8988T (cell line): ENCODE measurements at regions not wholly inside any gene's neighbourhood (a gene's known extent, or its start where the extent isn't known, plus 50 kb on each side); places are given as distances from the start of the nearest gene placed in this dataset.
"Not testable (repeated sequence)": the region's sequence is repeated elsewhere in the genome, so short reads cannot be mapped to it uniquely, and the experiment has no call there.

Experiments
- DNase-seq: peaks from one replicate; pipeline ENCODE4 v3.0.0; 2011

DNA sequence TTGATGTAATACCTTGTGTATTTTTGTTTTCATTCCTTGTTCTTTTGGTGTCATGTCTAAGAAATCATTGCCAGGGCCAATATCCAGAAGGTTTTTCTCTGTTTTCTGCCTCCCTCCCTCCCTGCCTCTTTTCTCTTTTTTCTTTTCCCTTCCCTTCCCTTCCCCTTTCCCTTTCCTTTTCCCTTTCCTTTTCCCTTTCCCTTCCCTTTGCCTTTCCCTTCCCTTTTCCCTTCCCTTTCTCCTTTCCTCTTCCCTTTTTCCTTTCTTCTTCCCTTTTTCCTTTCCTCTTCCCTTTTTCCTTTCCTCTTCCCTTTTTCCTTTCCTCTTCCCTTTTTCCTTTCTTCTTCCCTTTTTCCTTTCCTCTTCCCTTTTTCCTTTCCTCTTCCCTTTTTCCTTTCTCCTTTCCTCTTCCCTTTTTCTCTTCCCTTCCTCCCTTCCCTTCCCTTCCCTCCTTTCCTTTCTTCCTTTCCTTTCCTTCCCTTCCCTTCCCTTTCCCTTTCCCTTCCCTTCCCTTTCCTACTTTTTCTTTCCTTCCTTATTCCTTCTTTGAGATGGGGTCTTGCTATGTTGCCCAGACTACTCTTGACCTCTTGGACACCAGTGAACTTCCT, 646.1 kb downstream of the RAPGEF2 start:
- no peak for DNase-seq

DNA sequence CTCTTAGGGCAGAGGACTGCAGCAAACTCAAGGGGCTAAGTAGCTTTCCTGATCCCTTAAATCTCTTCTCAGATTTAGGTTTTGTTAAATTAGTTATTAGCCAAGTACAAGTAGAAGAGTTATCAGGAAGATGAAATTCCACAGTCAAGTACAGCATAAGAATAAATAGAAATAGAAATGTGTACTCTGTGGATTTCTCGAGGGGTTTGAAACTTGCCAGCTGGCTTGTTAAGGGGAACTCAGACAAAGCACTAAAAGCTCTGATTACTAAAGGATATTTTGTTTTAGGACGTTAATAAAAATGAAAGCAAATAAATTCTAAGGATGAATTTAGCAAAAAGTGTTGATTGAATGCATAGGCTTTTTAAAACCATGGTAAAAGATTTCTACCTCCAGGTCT, 654.6 kb downstream of the RAPGEF2 start:
- DNase-seq = no peak

DNA sequence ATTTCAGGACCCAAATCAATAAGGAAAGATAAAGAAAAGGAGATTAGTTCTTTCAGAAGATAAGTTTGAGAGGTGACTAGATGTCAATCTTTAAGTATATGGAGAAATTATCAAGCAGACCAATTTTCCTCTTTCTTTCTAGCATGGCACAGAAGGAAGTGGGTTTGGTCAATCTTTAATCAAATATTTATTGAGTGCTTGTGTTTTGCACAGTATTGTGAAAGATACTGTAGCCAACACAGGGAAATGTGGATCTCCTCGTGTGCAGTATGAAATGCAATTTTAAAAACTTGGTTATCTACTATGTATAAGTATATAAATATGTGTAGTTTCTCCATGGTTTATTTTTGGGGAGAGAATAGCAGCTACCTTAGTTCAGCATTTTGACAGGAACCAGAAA, 655.2 kb downstream of the RAPGEF2 start:
- DNase-seq = no peak

DNA sequence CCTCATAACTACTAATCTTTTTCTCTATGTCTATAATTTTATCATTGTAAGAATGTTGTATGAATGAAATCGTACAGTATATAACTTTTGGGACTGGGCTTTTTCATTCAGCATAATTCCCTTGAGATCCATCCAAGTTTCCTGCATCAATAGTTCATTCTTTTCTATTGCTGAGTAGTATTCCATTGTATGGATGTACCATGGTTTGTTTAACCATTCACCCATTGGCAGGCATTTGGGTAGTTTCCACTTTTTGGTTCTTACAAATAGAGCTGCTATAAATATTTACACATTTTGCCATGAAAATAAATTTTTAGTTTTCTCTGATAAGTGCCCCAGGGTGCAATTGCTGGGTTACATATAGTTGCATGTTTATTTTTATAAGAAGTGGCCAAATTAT, 659.8 kb downstream of the RAPGEF2 start:
- DNase-seq = no peak

DNA sequence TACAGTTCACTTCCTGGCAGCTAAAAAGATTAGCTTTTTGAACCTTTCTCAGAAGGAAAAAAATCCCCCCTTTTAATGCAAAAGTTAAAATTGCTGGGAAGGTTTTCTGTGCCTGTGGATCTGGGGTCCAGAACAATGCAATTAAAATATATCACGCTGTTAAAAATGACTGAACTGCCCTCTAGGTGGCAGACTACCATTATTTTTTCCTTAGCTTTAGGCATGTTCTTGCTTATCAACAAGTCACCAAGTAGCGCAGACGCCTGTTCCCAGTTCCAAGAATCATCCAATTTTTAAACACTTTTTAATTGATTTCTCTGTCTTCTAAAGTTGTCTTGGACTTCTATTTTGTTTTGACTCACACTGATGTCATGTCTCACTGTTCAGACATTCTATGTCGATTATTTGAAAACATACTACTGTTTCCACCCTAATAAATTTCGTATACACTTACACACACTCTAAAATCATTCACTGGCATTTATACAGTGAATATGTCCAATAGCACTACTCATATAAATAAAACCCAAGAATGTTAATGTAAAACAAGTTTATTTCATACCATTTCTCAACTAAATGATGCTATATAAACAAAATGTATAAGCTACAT, 661.6 kb downstream of the RAPGEF2 start:
- DNase-seq = no peak

DNA sequence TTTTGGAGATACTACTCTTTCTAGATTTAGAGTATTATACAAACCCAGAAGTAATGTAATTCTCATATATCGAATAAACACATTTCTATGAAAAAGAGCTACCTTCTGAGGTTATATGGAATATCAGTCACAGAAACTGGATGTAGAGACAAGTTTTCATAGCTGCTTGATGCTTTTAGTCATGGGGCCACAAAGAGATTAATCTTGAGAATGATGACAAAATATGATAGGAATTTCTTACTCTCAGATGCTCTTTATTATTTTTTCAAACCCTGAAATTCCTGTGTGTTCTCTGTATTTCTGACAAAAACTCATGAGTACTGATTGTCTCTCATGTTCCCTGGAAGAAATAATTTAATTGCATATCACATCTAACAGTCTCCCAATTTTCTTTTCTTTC, 662.5 kb downstream of the RAPGEF2 start:
- no peak for DNase-seq

DNA sequence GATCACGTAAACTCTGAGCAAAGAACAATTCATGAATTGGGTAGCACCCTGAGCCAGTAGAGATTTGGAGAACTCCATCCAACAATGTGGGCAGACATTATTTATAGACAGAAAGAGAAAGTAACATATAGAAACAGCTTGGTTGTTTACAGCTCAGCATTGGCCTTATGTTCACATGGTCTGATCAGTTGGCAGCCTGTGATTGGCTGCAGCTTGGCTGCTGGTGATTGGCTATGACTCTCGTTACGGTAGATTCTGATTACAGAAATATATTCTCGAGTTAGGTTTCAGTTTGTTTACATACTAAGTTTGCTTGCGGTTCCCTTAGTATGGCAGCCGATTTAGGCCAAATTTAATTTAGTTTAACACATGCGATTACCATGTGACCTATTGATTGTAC, 663.4 kb downstream of the RAPGEF2 start:
- DNase-seq = no peak

DNA sequence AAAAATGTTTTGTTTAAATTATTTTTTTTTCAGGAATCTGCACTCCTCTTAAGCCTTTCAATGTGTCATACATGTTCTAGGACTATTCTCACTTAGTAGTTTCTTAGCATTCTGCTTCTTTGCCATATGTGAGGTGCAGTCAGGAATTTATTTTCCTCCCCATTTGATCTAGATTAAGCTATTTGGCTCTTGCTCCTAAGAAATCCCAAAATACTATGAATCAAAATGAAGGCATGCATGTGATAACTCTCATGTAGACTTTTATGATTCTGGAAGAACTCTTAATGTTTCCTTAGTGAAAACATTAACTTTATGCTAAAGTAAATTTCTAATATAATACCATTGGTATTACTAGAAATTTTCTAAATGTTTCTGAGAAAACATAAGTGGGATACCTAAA, 664.5 kb downstream of the RAPGEF2 start:
- DNase-seq = no peak

DNA sequence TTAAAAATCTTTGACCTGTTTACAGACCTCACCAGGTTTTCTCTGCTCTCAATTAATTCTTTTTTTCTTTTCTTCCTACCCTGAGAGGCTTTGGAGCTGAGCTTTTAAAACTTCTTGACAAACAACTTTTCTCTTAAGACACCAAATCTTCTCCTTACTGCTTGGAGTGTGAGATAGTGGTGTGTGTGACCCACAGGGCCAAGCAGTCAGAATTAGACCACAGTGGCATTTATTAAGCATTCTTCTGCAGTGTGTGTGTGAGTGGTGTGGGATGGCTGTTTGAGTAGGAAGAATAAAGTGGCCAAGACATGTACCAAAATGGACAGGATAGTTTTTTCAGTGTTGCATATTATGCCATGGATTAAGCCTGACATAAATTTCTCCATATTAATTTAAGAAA, 665.1 kb downstream of the RAPGEF2 start:
- no peak for DNase-seq

DNA sequence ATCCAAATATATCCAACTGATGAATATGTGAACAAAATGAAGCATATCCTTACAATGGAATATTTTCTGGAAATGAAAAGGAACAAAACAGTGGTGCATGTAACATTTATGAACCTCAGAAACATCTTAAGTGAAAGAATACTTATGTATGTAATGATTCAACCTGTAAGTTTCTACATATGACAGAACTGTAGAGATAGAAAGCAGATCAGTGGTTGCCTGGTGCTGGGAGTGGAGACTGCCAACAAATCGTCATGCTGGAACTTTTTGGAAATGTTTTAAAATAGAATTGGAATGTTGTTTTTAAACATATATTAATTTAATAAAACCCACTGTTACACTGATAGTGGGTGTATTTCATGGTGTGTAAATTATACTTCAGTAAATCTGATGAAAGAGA, 667.5 kb downstream of the RAPGEF2 start:
- DNase-seq = no peak

DNA sequence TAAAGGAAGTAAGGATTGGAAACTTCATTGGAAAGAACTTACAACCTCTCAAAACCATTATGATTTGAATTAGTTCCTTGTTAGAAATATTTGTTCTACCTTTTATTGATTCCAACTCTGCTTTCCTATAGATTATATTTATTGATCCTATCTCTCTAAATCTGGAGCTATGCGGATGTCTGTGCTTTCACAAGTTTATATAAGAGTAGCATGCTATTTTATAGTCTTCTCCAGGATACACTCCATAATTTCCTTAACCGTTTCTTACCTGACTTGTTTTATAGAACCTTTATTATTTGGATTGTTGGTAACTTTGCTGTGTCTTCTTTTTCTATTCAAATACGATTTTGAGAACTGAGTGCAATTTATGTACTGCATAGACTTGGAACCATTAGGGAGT, 668.1 kb downstream of the RAPGEF2 start:
- no peak for DNase-seq

DNA sequence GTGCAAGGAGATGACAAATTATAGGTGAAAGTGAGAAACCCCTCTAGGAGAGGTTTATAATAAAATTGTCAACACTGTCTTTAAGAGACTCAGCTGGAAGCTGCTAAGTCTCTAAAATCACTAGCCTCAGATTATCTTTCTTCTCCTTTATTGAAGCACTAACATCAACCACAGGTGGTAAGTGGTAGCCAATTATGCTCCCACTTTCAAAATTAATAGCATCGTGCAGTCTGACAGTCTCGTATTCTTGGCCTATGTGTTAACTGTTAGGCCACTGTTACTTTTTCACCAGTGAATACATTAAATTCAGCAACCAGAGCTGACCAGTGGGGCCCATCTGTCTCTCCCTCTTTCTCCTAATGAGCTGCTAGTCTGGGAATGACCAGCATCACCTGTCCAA, 674.1 kb downstream of the RAPGEF2 start:
- DNase-seq = no peak

DNA sequence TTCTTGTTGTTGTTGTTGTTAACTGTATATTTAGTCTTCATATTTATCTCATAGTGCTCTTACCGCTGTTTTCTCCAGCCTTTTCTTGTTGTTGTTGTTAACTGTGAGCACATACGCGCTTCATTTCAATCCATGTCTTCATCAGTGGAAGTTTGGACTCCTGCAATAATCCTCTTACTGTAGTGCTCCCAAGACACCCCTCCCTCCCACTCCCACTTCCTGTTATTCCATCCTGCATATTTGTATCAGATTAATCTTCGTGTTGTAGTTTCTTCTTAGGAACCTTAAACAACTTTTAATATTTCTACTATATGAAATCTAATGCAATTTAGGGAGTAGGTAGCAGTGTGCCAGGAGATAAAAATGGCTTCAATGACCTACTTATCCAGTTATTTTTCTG, 674.8 kb downstream of the RAPGEF2 start:
- DNase-seq = no peak

DNA sequence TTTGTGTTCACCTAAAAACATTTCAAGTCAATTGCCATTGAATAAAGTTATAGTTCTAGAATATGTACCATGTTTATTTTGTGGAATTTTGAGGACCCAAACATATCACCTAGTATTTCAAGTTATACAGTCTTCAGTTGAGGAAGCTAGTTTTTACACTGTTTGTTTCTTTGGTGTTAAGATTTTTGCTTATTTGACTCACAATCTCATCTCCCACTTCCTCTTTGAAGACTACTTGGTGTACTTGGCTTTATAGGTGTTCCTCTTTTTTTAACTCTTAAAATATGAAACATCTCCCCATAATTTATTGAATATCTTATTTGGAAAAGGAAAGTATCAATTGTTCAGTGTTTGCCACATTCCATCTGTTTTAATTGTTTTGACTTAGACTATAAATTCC, 675.4 kb downstream of the RAPGEF2 start:
- no peak for DNase-seq

DNA sequence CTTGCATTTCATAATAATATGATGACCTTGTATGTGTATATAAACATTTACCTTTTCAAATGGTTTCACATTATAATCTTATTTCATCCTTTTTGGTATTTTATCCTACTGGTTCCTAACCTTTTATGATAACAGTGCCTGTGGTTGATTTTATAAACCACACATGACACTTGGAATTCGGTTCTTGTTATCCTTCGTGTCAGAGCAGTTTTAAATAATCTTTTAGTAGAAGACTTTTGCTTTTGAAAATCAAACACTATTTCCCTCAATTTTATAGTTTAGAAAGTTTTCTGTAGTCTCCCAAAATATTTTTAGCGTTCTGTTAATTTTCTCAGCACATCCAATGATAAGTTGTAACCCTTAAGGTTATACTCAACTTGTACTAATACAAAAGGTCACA, 676.8 kb downstream of the RAPGEF2 start:
- no peak for DNase-seq

DNA sequence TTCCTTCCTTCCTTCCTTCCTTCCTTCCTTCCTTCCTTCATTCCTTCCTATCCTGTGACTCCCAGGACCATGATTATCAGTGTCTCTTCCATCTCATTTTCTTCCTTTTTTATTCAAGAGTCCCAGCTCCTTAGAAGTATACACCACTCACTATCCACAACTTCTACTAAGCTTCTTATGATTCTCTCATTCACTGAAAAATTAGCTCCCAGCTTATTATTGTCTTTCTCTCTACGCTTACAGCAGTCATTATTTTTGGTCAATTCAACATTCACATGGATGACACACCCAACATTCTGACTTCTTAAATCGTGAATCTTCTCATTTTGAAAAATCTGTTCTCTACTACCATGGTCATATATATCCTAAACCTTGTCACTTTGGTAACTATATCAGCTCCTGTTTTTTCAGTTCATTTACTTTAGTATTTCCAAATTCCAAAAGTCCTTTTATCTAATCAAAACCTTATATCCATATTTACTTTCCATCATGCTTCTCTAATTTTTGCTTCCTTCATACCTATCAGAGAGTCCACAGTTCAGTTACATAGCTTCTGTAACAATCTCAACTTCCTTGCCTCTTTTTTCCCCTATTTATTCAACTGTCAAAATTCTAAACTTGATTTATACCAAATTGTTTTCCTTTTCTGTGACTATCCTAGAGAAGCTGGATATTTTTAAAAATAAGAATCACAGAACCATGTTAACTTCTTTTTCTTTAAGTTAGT, 677.5 kb downstream of the RAPGEF2 start:
- no peak for DNase-seq

DNA sequence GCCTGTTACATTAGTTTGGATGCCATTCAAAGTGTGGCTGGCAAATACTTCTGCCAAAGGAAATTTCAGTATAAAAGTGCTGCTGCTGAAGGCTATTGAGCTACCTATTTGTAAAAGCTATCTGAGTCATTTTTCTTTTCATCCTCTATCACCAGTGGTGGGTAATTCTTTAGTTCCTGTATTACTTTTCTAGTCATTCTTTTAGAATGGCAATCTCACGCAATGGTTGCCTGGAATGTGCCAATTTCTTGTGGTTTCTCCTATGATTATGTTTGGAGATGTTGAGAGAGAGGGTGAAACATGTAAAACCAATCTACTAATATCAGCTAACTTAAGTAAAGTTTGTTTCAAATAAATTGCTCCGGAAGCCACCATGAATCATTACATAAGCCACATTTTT, 685.0 kb downstream of the RAPGEF2 start:
- DNase-seq = no peak

DNA sequence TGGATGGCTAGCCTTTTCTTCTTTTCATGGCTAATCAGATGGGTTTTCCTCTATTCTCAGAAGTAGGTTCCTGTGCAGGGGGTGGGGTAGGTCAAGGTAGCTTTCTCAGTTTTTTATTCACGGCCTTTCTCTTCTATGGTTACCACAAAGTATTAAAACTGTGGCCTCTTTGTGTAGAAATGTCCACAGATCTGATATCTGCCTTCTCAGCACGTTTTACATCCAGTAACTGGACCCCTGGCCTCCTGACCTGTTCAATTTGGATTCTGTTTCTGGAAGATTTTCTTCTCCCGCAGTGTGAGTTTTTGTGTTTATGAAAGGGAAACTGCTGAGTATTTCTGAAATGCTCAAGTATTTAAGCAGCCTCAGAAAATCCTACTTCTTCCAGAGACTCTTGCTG, 688.5 kb downstream of the RAPGEF2 start:
- no peak for DNase-seq

DNA sequence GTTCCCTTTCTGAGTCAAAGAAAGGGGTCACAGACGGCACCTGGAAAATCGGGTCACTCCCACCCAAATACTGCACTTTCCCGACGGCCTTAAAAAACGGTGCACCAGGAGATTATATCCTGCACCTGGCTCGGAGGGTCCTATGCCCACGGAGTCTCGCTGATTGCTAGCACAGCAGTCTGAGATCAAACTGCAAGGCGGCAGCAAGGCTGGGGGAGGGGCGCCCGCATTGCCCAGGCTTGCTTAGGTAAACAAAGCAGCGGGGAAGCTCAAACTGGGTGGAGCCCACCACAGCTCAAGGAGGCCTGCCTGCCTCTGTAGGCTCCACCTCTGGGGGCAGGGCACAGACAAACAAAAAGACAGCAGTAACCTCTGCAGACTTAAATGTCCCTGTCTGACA, 701.7 kb downstream of the RAPGEF2 start:
- DNase-seq = not testable (repeated sequence)

DNA sequence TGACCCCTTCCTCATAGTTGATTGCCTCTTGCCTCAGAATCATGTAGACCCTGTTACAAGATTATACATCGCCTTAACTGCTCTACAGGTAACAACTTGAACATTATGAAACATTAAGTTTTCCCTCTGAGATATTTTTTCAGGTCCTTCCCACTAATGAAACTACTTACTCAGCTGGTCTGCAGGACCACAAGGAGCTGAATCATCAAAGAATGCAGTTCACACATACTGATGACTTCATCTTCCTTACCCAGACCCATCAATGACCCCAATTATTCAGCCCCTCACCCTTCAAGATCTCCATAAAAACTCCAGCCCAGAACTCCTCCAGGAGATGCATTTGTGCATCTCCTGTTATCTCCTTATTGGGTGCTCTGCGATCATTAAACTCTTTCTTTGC, 720.9 kb downstream of the RAPGEF2 start:
- no peak for DNase-seq

DNA sequence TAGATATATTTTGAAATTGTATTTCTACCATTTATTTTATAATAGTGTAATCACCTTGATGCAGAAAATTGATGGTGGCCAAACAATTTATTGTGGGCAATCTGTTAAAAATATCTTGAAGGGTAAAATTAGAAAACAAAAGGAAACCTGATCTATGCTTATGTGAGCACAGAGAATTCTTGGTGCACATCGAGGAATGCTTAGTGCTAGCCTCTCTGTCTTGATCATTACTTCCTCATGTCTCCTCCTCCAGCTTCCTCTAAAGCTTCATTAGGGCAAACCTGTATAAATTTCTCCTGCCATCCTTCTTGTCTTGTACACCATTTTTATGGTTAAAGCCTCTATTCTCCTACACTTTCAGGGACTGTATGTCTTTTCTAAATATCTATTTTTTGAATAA, 725.8 kb downstream of the RAPGEF2 start:
- DNase-seq = no peak

DNA sequence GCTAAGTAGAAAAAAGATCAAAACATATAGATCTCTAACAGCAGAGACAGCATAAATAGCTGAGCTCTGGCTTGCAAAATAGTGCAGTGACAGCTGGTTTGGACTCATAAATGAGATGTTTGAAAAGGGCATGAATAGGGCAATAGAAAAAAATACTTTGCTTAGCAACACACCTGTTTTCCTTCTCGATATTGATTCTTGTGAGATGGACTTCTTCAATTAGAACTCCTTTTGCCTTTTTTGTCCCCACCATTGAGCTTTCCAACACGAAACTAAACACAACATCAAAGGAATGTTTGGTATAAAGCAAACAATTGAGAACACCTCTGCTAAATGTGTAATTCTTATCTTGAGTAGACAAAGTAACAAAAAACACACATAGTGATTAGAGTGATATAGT, 726.3 kb downstream of the RAPGEF2 start:
- no peak for DNase-seq

DNA sequence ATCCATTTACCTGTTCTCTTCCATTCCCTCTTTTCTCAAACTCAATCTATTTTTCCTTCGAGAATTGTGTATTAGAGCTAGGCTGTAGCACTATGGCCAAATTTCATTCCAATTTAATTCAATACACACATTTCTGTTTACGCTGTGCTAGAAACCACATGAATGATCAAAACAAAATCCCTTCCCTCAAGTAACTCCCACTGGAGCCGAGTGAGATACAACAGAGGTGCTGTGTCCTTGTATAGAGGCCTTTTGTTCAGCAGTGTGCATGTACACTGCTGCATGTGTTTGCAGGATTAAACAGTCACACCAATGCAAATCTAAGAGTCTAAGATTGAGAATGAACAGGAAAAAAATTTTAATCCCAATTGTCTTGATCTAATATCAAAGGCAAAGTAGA, 734.2 kb downstream of the RAPGEF2 start:
- no peak for DNase-seq

DNA sequence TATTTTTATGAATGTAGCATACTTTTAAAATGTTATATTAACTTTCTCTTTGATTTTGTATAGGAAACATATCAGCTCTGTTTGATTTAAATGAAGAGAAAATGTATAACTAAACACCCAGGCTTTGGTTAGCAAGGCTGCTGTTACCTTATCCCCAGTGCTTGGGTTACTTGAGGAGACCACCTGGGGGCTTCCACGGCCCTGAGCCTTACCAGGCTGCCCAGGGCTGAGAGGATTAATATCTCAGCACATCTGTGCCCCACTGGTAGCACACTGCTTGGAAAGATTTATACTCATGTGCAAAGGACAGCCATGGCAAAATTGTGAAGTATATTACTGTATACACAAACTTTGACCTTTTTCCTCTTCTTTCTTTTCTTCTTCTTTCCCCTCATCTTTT, 752.9 kb downstream of the RAPGEF2 start:
- DNase-seq = no peak

DNA sequence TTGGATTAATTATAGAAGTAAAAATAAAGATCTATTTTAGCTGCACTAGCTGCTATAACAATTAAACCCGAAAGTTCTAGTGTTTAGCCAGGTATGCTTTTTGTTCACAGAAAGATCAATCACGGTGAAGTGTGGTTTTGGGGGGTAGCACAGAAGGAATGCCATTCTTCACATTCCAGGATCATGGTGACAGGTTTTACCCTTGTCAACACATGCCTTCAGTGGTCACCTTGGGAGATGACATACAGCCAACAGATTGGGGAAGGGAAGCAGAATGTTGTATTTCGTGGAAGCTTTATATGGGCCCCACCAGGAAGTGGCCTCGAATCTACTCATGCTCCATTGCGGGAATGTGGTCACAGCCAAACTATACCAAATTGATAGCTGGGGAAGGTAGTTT, 753.6 kb downstream of the RAPGEF2 start:
- no peak for DNase-seq
